H9 (cell line): ENCODE measurements at regions not wholly inside any gene's neighbourhood (a gene's known extent, or its start where the extent isn't known, plus 50 kb on each side); places are given as distances from the start of the nearest gene placed in this dataset.

ENCODE experiments used
- DNase-seq: peaks from one replicate; pipeline ENCODE4 v3.0.0-alpha.2; 2017
- H2AFZ ChIP-seq: one replicate; pipeline ENCODE4 v1.6.1; 2013; ENCODE audit warnings: mild to moderate bottlenecking, low read length, control low read depth, moderate library complexity
- H2AK5ac ChIP-seq: 2 replicates; pipeline ENCODE4 v1.6.1; 2013; ENCODE audit warnings: low read length, control low read depth, mixed read lengths; ENCODE audit not compliant: insufficient read length
- H2BK120ac ChIP-seq: one replicate; pipeline ENCODE4 v1.6.1; 2013; ENCODE audit warnings: low read depth, mild to moderate bottlenecking, low read length, control low read depth, inconsistent platforms; ENCODE audit not compliant: poor library complexity, severe bottlenecking
- H2BK12ac ChIP-seq: 2 replicates; pipeline ENCODE4 v1.6.1; 2013; ENCODE audit warnings: low read length, control low read depth, mixed read lengths, low read depth; ENCODE audit not compliant: insufficient read length
- H2BK15ac ChIP-seq: 2 replicates; pipeline ENCODE4 v1.6.1; 2013; ENCODE audit warnings: low read depth, low read length, control low read depth
- H2BK20ac ChIP-seq: one replicate; pipeline ENCODE4 v1.6.1; 2013; ENCODE audit warnings: low read depth, mild to moderate bottlenecking, low read length, control low read depth, inconsistent platforms; ENCODE audit not compliant: poor library complexity, severe bottlenecking
- H2BK5ac ChIP-seq: 2 replicates; pipeline ENCODE4 v1.6.1; 2013; ENCODE audit warnings: low read length, control low read depth, mixed read lengths; ENCODE audit not compliant: insufficient read length
- H3K14ac ChIP-seq: 2 replicates; pipeline ENCODE4 v1.6.1; 2013; ENCODE audit warnings: low read length, control low read depth; ENCODE audit not compliant: insufficient read depth
- H3K18ac ChIP-seq: 2 replicates; pipeline ENCODE4 v1.6.1; 2013; ENCODE audit warnings: low read depth, mild to moderate bottlenecking, mixed read lengths, low read length, control low read depth; ENCODE audit not compliant: insufficient read length
- H3K23ac ChIP-seq: 2 replicates; pipeline ENCODE4 v1.6.1; 2013; ENCODE audit warnings: low read length, control low read depth, mixed read lengths, low read depth; ENCODE audit not compliant: insufficient read length
- H3K23me2 ChIP-seq: 2 replicates; pipeline ENCODE4 v1.6.1; 2013; ENCODE audit warnings: low read depth, mild to moderate bottlenecking, mixed read lengths, low read length, control low read depth; ENCODE audit not compliant: insufficient read length, poor library complexity, severe bottlenecking
- H3K27ac ChIP-seq: 2 replicates; pipeline ENCODE4 v1.5.1; 2013; ENCODE audit warnings: low read length, control low read depth, mixed read lengths, low read depth; ENCODE audit not compliant: insufficient read length
- H3K27me3 ChIP-seq: 2 replicates; pipeline ENCODE4 v1.6.1; 2013; ENCODE audit warnings: low read length, control low read depth, inconsistent platforms; ENCODE audit not compliant: insufficient read depth
- H3K4ac ChIP-seq: 2 replicates; pipeline ENCODE4 v1.6.1; 2013; ENCODE audit warnings: low read depth, mild to moderate bottlenecking, control low read depth, inconsistent platforms, low read length, moderate library complexity
- H3K4me1 ChIP-seq: 2 replicates; pipeline ENCODE4 v1.6.1; 2013; ENCODE audit warnings: low read length, control low read depth, inconsistent platforms; ENCODE audit not compliant: insufficient read depth
- H3K4me2 ChIP-seq: 2 replicates; pipeline ENCODE4 v1.6.1; 2013; ENCODE audit warnings: low read length, control low read depth, mixed read lengths; ENCODE audit not compliant: insufficient read length, insufficient read depth
- H3K56ac ChIP-seq: 2 replicates; pipeline ENCODE4 v1.6.1; 2013; ENCODE audit warnings: low read depth, mild to moderate bottlenecking, mixed read lengths, low read length, control low read depth; ENCODE audit not compliant: insufficient read length
- H3K79me1 ChIP-seq: 2 replicates; pipeline ENCODE4 v1.6.1; 2013; ENCODE audit warnings: low read depth, mild to moderate bottlenecking, moderate library complexity, low read length, control low read depth, inconsistent platforms; ENCODE audit not compliant: insufficient read depth, poor library complexity, severe bottlenecking
- H3K79me2 ChIP-seq: 2 replicates; pipeline ENCODE4 v1.6.1; 2013; ENCODE audit warnings: low read length, control low read depth, inconsistent platforms; ENCODE audit not compliant: insufficient read depth
- H3K9ac ChIP-seq: 2 replicates; pipeline ENCODE4 v1.6.1; 2013; ENCODE audit warnings: low read length, control low read depth, mixed read lengths; ENCODE audit not compliant: insufficient read length; ENCODE audit errors: extremely low read depth
- H3K9me3 ChIP-seq: one replicate; pipeline ENCODE4 v1.6.1; 2013; ENCODE audit warnings: low read depth, low read length, inconsistent platforms; ENCODE audit not compliant: control insufficient read depth
- H3T11ph ChIP-seq: one replicate; pipeline ENCODE4 v1.6.1; 2013; ENCODE audit warnings: mild to moderate bottlenecking, low read length, control low read depth, inconsistent platforms
- H4K20me1 ChIP-seq: one replicate; pipeline ENCODE4 v1.6.1; 2013; ENCODE audit not compliant: control insufficient read depth, insufficient read length, insufficient read depth
- H4K5ac ChIP-seq: 2 replicates; pipeline ENCODE4 v1.6.1; 2013; ENCODE audit warnings: low read depth, mild to moderate bottlenecking, mixed read lengths, low read length, control low read depth; ENCODE audit not compliant: insufficient read length
- H4K8ac ChIP-seq: replicated peaks from 2 replicates; pipeline ENCODE4 v1.6.1; 2013; ENCODE audit warnings: low read length, control low read depth, mixed read lengths, low read depth; ENCODE audit not compliant: insufficient read length
- H4K91ac ChIP-seq: 2 replicates; pipeline ENCODE4 v1.6.1; 2013; ENCODE audit warnings: low read depth, mild to moderate bottlenecking, moderate library complexity, mixed read lengths, low read length, control low read depth; ENCODE audit not compliant: insufficient read length
- H3K27ac Mint-ChIP-seq, 3 experiments: 2 replicates in 2 of 3; 3 replicates in 1 of 3; pipeline ENCODE4 v1.8.0; 2020 to 2021; ENCODE audit warnings: mixed read lengths in 3 of 3, mild to moderate bottlenecking in 1 of 3, moderate library complexity in 1 of 3
- H3K27me3 Mint-ChIP-seq: 2 replicates; pipeline ENCODE4 v1.8.0; 2021; ENCODE audit warnings: low read depth, mild to moderate bottlenecking, moderate library complexity, mixed read lengths
- H3K36me3 Mint-ChIP-seq, 3 experiments: 2 replicates in 2 of 3; 3 replicates in 1 of 3; pipeline ENCODE4 v1.8.0; 2020 to 2021; ENCODE audit warnings: low read depth in 3 of 3, mixed read lengths in 3 of 3; ENCODE audit not compliant: insufficient read depth in 1 of 3
- H3K4me1 Mint-ChIP-seq, 2 experiments: 2 replicates each; pipeline ENCODE4 v1.8.0; 2020; ENCODE audit warnings: mixed read lengths in 2 of 2
- H3K4me3 Mint-ChIP-seq, 2 experiments: 2 replicates in 1 of 2; 3 replicates in 1 of 2; pipeline ENCODE4 v1.8.0; 2020 to 2021; ENCODE audit warnings: mild to moderate bottlenecking in 2 of 2, mixed read lengths in 2 of 2, moderate library complexity in 1 of 2
- H3K9me3 Mint-ChIP-seq, 2 experiments: 2 replicates in 1 of 2; 3 replicates in 1 of 2; pipeline ENCODE4 v1.8.0; 2020; ENCODE audit warnings: mild to moderate bottlenecking in 2 of 2, mixed read lengths in 2 of 2, moderate library complexity in 1 of 2
- WGBS: extraction: QIAGEN DNeasy Blood & Tissue Kit; methylation state at CpG from one replicate; pipeline ENCODE4 v1.1.7; 2013; ENCODE audit warnings: missing lambda C conversion rate, low lambda C conversion rate, mixed read lengths; ENCODE audit not compliant: insufficient read length; ENCODE audit errors: extremely low coverage; 5-methylcytosine and 5-hydroxymethylcytosine counted together
- TF ChIP-seq, protein P1 (sequence below): fragments of 200-600 bp; sonication (generic); conservative IDR thresholded peaks from 3 replicates; pipeline ENCODE4 v1.8.0; 2021; ENCODE audit warnings: antibody characterized with exemption, mild to moderate bottlenecking

DNA sequence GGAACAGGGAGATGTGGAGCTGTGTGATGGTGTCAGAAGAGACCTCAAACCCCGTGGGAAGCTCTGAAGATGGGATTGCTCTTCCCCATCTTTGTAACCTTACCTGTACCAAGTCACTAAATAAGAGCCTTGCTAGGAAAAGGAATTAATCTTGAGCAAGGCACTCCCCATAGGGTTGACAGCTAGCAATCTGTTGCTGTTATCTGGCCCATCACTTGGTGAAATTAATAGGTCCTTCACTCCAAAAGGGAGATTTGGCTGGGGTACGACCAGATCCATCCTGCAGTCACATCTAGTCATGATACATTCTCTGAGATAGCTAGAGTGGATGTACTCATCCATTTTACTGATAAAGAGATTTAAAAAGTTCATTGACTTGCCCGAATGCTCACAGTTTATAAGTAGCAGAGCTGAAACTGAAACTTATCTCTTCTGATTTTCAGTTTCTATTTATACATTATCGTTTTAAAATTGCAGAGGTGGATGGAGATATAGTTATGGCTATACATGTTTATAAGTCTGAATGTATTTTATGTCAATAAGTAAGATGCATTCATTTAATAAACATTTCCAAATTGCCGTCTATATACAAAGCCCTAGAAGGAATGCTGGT lies 299.1 kb upstream of the MCTP2 start:
- H3K79me1 ChIP-seq = no peaks in the 10 kb centered on the region
- no CpG with 5 or more reads among the region's 5 CpGs for WGBS
- H2BK5ac ChIP-seq = no peak overlapping the region
- H2BK12ac ChIP-seq = no peak overlapping the region
- peaks cover 8% of the 10 kb centered on the region in 2 experiments for H3K4me1 Mint-ChIP-seq
- no peak for DNase-seq
- H3K9me3 Mint-ChIP-seq = no peaks in the 10 kb centered on the region
- no peak overlapping the region for H2BK20ac ChIP-seq
- no peaks in the 10 kb centered on the region for H3K9me3 ChIP-seq
- no peaks in the 10 kb centered on the region for H3K27me3 ChIP-seq
- no peak overlapping the region for H3K4ac ChIP-seq
- no peaks in the 10 kb centered on the region for H4K20me1 ChIP-seq
- H3K56ac ChIP-seq = no peak overlapping the region
- H4K8ac ChIP-seq = no peak overlapping the region
- H3K23ac ChIP-seq = no peak overlapping the region
- no peak overlapping the region for H3K4me3 Mint-ChIP-seq
- H2BK15ac ChIP-seq = no peak overlapping the region
- no peak overlapping the region for H4K91ac ChIP-seq
- H3K27me3 Mint-ChIP-seq = no peaks in the 10 kb centered on the region; the same call in 1 of the 2 replicates
- TF ChIP-seq, protein P1, sequence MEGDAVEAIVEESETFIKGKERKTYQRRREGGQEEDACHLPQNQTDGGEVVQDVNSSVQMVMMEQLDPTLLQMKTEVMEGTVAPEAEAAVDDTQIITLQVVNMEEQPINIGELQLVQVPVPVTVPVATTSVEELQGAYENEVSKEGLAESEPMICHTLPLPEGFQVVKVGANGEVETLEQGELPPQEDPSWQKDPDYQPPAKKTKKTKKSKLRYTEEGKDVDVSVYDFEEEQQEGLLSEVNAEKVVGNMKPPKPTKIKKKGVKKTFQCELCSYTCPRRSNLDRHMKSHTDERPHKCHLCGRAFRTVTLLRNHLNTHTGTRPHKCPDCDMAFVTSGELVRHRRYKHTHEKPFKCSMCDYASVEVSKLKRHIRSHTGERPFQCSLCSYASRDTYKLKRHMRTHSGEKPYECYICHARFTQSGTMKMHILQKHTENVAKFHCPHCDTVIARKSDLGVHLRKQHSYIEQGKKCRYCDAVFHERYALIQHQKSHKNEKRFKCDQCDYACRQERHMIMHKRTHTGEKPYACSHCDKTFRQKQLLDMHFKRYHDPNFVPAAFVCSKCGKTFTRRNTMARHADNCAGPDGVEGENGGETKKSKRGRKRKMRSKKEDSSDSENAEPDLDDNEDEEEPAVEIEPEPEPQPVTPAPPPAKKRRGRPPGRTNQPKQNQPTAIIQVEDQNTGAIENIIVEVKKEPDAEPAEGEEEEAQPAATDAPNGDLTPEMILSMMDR = no peak
- no peaks in the 10 kb centered on the region for H3K4me1 ChIP-seq
- H3K79me2 ChIP-seq = no peaks in the 10 kb centered on the region
- H3K23me2 ChIP-seq = no peaks in the 10 kb centered on the region
- H3K9ac ChIP-seq = no peak overlapping the region
- no peaks in the 10 kb centered on the region for H3K36me3 Mint-ChIP-seq
- H3T11ph ChIP-seq = no peak overlapping the region
- H3K4me2 ChIP-seq = no peak overlapping the region
- H3K27ac Mint-ChIP-seq = no peak overlapping the region
- no peak overlapping the region for H2BK120ac ChIP-seq
- H3K27ac ChIP-seq = no peak overlapping the region
- H3K14ac ChIP-seq = no peak overlapping the region
- H2AFZ ChIP-seq = no peak overlapping the region
- H2AK5ac ChIP-seq = no peak overlapping the region
- no peak overlapping the region for H4K5ac ChIP-seq
- no peak overlapping the region for H3K18ac ChIP-seq
